ENCODE measurements at regions not wholly inside any gene's neighbourhood (a gene's known extent, or its start where the extent isn't known, plus 50 kb on each side); places are given as distances from the start of the nearest gene placed in this dataset.

- ATAC-seq, result no peak
- TF ChIP-seq ISL1 (CRISPR knock-in tag; IDR thresholded peaks at IDR 0.05) (no peak), OSR1 (CRISPR knock-in tag; IDR thresholded peaks at IDR 0.05) (no peak), PPARA (CRISPR knock-in tag; IDR thresholded peaks at IDR 0.05; ENCODE audit: borderline replicate concordance) (no peak), TCF4 (CRISPR knock-in tag; IDR thresholded peaks at IDR 0.05; ENCODE audit: borderline replicate concordance) (no peak), GLIS3 (CRISPR knock-in tag; IDR thresholded peaks at IDR 0.05) (no peak), ESRRG (CRISPR knock-in tag; IDR thresholded peaks at IDR 0.05) (no peak), ZC3H10 (CRISPR knock-in tag; IDR thresholded peaks at IDR 0.05) (no peak), CSDC2 (CRISPR knock-in tag; IDR thresholded peaks at IDR 0.05) (no peak), ZNF565 (CRISPR knock-in tag; conservative IDR thresholded peaks at IDR 0.05; ENCODE audit: low read depth) (no peak), TSHZ2 (CRISPR knock-in tag; IDR thresholded peaks at IDR 0.05) (no peak), CREB5 (CRISPR knock-in tag; IDR thresholded peaks at IDR 0.05; ENCODE audit: low read depth) (no peak), ZNF8 (CRISPR knock-in tag; IDR thresholded peaks at IDR 0.05) (no peak), ARNTL (CRISPR knock-in tag; IDR thresholded peaks at IDR 0.05; ENCODE audit: borderline replicate concordance, low read depth) (no peak), SNAI2 (CRISPR knock-in tag; IDR thresholded peaks at IDR 0.05) (no peak), BACH2 (CRISPR knock-in tag; IDR thresholded peaks at IDR 0.05; ENCODE audit: borderline replicate concordance) (no peak), ZFP3 (CRISPR knock-in tag; IDR thresholded peaks at IDR 0.05) (no peak), ZNF70 (CRISPR knock-in tag; IDR thresholded peaks at IDR 0.05) (no peak), PATZ1 (CRISPR knock-in tag; IDR thresholded peaks at IDR 0.05; ENCODE audit: borderline replicate concordance) (no peak), ZFP30 (CRISPR knock-in tag; IDR thresholded peaks at IDR 0.05) (no peak), CSRNP3 (CRISPR knock-in tag; IDR thresholded peaks at IDR 0.05) (no peak)
Observed at GRCh38 chr12:4133029-4133428, 140.5 kb upstream of the CCND2 start.

GRCh38 chr12:4121506-4122020 is 152.0 kb upstream of the CCND2 start:
- ATAC-seq, result no peak
- no peak for TF ChIP-seq ISL1 (CRISPR knock-in tag; IDR thresholded peaks at IDR 0.05)
- no peak for TF ChIP-seq TOX (CRISPR knock-in tag; IDR thresholded peaks at IDR 0.05; ENCODE audit: borderline replicate concordance)
- no peak for TF ChIP-seq ZC3H10 (CRISPR knock-in tag; IDR thresholded peaks at IDR 0.05)
- no peak for TF ChIP-seq ZFP30 (CRISPR knock-in tag; IDR thresholded peaks at IDR 0.05)
- TF ChIP-seq ARNTL (CRISPR knock-in tag; IDR thresholded peaks at IDR 0.05; ENCODE audit: borderline replicate concordance, low read depth), result no peak
- no peak for TF ChIP-seq POU6F1 (CRISPR knock-in tag; IDR thresholded peaks at IDR 0.05; ENCODE audit: borderline replicate concordance, low read depth)
- no peak for TF ChIP-seq CSDC2 (CRISPR knock-in tag; IDR thresholded peaks at IDR 0.05)
- TF ChIP-seq PPARA (CRISPR knock-in tag; IDR thresholded peaks at IDR 0.05; ENCODE audit: borderline replicate concordance), result no peak
- no peak for TF ChIP-seq CREB5 (CRISPR knock-in tag; IDR thresholded peaks at IDR 0.05; ENCODE audit: low read depth)
- TF ChIP-seq TCF4 (CRISPR knock-in tag; IDR thresholded peaks at IDR 0.05; ENCODE audit: borderline replicate concordance), result no peak
- TF ChIP-seq ZFP3 (CRISPR knock-in tag; IDR thresholded peaks at IDR 0.05), result no peak
- no peak for TF ChIP-seq CSRNP3 (CRISPR knock-in tag; IDR thresholded peaks at IDR 0.05)
- no peak for TF ChIP-seq ZNF8 (CRISPR knock-in tag; IDR thresholded peaks at IDR 0.05)
- TF ChIP-seq ZNF70 (CRISPR knock-in tag; IDR thresholded peaks at IDR 0.05), result no peak
- TF ChIP-seq SNAI2 (CRISPR knock-in tag; IDR thresholded peaks at IDR 0.05), result no peak
- no peak for TF ChIP-seq RARB (CRISPR knock-in tag; IDR thresholded peaks at IDR 0.05)
- TF ChIP-seq ESRRG (CRISPR knock-in tag; IDR thresholded peaks at IDR 0.05), result no peak
- TF ChIP-seq BACH2 (CRISPR knock-in tag; IDR thresholded peaks at IDR 0.05; ENCODE audit: borderline replicate concordance), result no peak
